Parathyroid adenoma (tissue), 2 donors: ENCODE measurements at regions not wholly inside any gene's neighbourhood (a gene's known extent, or its start where the extent isn't known, plus 50 kb on each side); places are given as distances from the start of the nearest gene placed in this dataset.

Experiments used
- H2AFZ ChIP-seq: fragments of 300-600 bp; sonication (generic); one replicate; pipeline ENCODE4 v1.7.0; 2017; ENCODE audit warnings: antibody characterized with exemption, mild to moderate bottlenecking
- H3K27ac ChIP-seq: fragments of 300-600 bp; sonication (generic); one replicate; pipeline ENCODE4 v1.7.0; 2017
- H3K27me3 ChIP-seq: fragments of 300-600 bp; sonication (generic); one replicate; pipeline ENCODE4 v1.7.0; 2017; ENCODE audit warnings: low read length; ENCODE audit not compliant: control insufficient read depth, insufficient read depth
- H3K36me3 ChIP-seq: fragments of 300-600 bp; sonication (generic); one replicate; pipeline ENCODE4 v1.7.0; 2017; ENCODE audit warnings: low read length; ENCODE audit not compliant: control insufficient read depth, insufficient read depth
- H3K4me1 ChIP-seq: fragments of 300-600 bp; sonication (generic); one replicate; pipeline ENCODE4 v1.7.0; 2017; ENCODE audit warnings: control low read depth
- H3K4me2 ChIP-seq: fragments of 300-600 bp; sonication (generic); one replicate; pipeline ENCODE4 v1.7.0; 2017; ENCODE audit warnings: low read length
- H3K4me3 ChIP-seq: fragments of 300-600 bp; sonication (generic); one replicate; pipeline ENCODE4 v1.7.0; 2017; ENCODE audit warnings: low read depth, low read length
- H3K79me2 ChIP-seq: fragments of 300-600 bp; sonication (generic); one replicate; pipeline ENCODE4 v1.7.0; 2017; ENCODE audit warnings: control low read depth
- H3K9ac ChIP-seq: fragments of 300-600 bp; sonication (generic); one replicate; pipeline ENCODE4 v1.7.0; 2017; ENCODE audit warnings: mild to moderate bottlenecking
- H3K9me3 ChIP-seq: fragments of 300-600 bp; sonication (generic); one replicate; pipeline ENCODE4 v1.7.0; 2017; ENCODE audit warnings: low read length; ENCODE audit not compliant: control insufficient read depth
- TF ChIP-seq, protein P1 (sequence below): fragments of 300-600 bp; sonication (generic); IDR thresholded peaks from one replicate; pipeline ENCODE4 v1.7.0; 2017; ENCODE audit warnings: antibody characterized with exemption, mild to moderate bottlenecking
- donor health status: primary hyperparathyroidism.

GRCh38 chr14:42480255-42480654, 873.6 kb downstream of the LRFN5 start:
- no peaks in the 10 kb centered on the region for H3K4me1 ChIP-seq
- H3K9ac ChIP-seq = no peak overlapping the region
- H3K27ac ChIP-seq = no peak overlapping the region

GRCh38 chr14:42475289-42475688, 868.6 kb downstream of the LRFN5 start:
- Histone ChIP-seq H3K79me2 (no peaks in the 10 kb centered on the region), H3K27me3 (no peaks in the 10 kb centered on the region), H3K4me2 (no peak overlapping the region), H3K4me3 (no peak overlapping the region), H3K9ac (no peak overlapping the region), H3K36me3 (no peaks in the 10 kb centered on the region), H3K4me1 (no peaks in the 10 kb centered on the region), H3K9me3 (no peaks in the 10 kb centered on the region), H2AFZ (no peak overlapping the region), H3K27ac (no peak overlapping the region)
- TF ChIP-seq, protein P1, sequence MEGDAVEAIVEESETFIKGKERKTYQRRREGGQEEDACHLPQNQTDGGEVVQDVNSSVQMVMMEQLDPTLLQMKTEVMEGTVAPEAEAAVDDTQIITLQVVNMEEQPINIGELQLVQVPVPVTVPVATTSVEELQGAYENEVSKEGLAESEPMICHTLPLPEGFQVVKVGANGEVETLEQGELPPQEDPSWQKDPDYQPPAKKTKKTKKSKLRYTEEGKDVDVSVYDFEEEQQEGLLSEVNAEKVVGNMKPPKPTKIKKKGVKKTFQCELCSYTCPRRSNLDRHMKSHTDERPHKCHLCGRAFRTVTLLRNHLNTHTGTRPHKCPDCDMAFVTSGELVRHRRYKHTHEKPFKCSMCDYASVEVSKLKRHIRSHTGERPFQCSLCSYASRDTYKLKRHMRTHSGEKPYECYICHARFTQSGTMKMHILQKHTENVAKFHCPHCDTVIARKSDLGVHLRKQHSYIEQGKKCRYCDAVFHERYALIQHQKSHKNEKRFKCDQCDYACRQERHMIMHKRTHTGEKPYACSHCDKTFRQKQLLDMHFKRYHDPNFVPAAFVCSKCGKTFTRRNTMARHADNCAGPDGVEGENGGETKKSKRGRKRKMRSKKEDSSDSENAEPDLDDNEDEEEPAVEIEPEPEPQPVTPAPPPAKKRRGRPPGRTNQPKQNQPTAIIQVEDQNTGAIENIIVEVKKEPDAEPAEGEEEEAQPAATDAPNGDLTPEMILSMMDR = no peak

More at GRCh38 chr14:42480255-42480654, 873.6 kb downstream of the LRFN5 start:
- TF ChIP-seq, protein P1 = no peak
- H3K27me3 ChIP-seq = no peaks in the 10 kb centered on the region
- no peaks in the 10 kb centered on the region for H3K79me2 ChIP-seq
- no peak overlapping the region for H3K4me3 ChIP-seq
- H3K9me3 ChIP-seq = no peaks in the 10 kb centered on the region
- H3K4me2 ChIP-seq = no peak overlapping the region
- no peaks in the 10 kb centered on the region for H3K36me3 ChIP-seq
- H2AFZ ChIP-seq = no peak overlapping the region

- H3K4me3 ChIP-seq = no peak overlapping the region
- no peak overlapping the region for H3K9ac ChIP-seq
- H3K9me3 ChIP-seq = no peaks in the 10 kb centered on the region
- H2AFZ ChIP-seq = no peak overlapping the region
- H3K4me1 ChIP-seq = no peaks in the 10 kb centered on the region
- H3K36me3 ChIP-seq = no peaks in the 10 kb centered on the region
- TF ChIP-seq, protein P1 = no peak
- no peaks in the 10 kb centered on the region for H3K79me2 ChIP-seq
- H3K4me2 ChIP-seq = no peak overlapping the region
- no peak overlapping the region for H3K27ac ChIP-seq
- H3K27me3 ChIP-seq = no peaks in the 10 kb centered on the region
These were observed 863.7 kb downstream of the LRFN5 start for GRCh38 chr14:42470427-42470719.

GRCh38 chr14:42469637-42470426, 863.2 kb downstream of the LRFN5 start:
- H3K27me3 ChIP-seq = no peaks in the 10 kb centered on the region
- TF ChIP-seq, protein P1 = no peak
- H3K79me2 ChIP-seq = no peaks in the 10 kb centered on the region
- H3K9ac ChIP-seq = no peak overlapping the region
- H3K9me3 ChIP-seq = no peaks in the 10 kb centered on the region
- no peak overlapping the region for H3K4me3 ChIP-seq
- no peaks in the 10 kb centered on the region for H3K36me3 ChIP-seq
- no peak overlapping the region for H3K4me2 ChIP-seq
- H3K4me1 ChIP-seq = no peaks in the 10 kb centered on the region
- no peak overlapping the region for H2AFZ ChIP-seq
- no peak overlapping the region for H3K27ac ChIP-seq

GRCh38 chr14:42460673-42461072, 854.0 kb downstream of the LRFN5 start:
- TF ChIP-seq, protein P1 = no peak
- no peaks in the 10 kb centered on the region for H3K36me3 ChIP-seq
- no peak overlapping the region for H3K27ac ChIP-seq
- no peaks in the 10 kb centered on the region for H3K79me2 ChIP-seq
- no peaks in the 10 kb centered on the region for H3K27me3 ChIP-seq
- no peaks in the 10 kb centered on the region for H3K4me1 ChIP-seq
- no peak overlapping the region for H2AFZ ChIP-seq
- no peak overlapping the region for H3K9ac ChIP-seq
- no peaks in the 10 kb centered on the region for H3K9me3 ChIP-seq
- H3K4me3 ChIP-seq = no peak overlapping the region
- H3K4me2 ChIP-seq = no peak overlapping the region
